Keratinocyte (primary cell): ENCODE measurements at regions not wholly inside any gene's neighbourhood (a gene's known extent, or its start where the extent isn't known, plus 50 kb on each side); places are given as distances from the start of the nearest gene placed in this dataset.

ENCODE experiments used
- DNase-seq: peaks from one replicate; pipeline ENCODE4 v3.0.0-alpha.2; 2011; ENCODE audit warnings: low read depth, missing footprints, low spot score
- FAIRE-seq: peaks from 2 replicates; lab custom pipeline; 2011; peaks lifted over from hg19 to GRCh38; lab: Jason Lieb, UNC
- H2AFZ ChIP-seq: 2 replicates; pipeline ENCODE4 v1.6.0; 2012; ENCODE audit warnings: low read length, control low read depth, inconsistent platforms; ENCODE audit not compliant: control insufficient read depth
- H3K27ac ChIP-seq: 2 replicates; pipeline ENCODE4 v1.5.1; 2011; ENCODE audit warnings: low read length; ENCODE audit not compliant: control insufficient read depth, insufficient read depth
- H3K27me3 ChIP-seq: 3 replicates; pipeline ENCODE4 v1.6.0; 2011; ENCODE audit warnings: low read length; ENCODE audit not compliant: control insufficient read depth, insufficient read depth; ENCODE audit errors: extremely low read depth
- H3K36me3 ChIP-seq, 2 experiments: 2 replicates in 1 of 2; 3 replicates in 1 of 2; pipeline ENCODE4 v1.5.1; 2011; ENCODE audit warnings: low read length in 2 of 2, mild to moderate bottlenecking in 1 of 2; ENCODE audit not compliant: control insufficient read depth in 2 of 2, insufficient read depth in 2 of 2; ENCODE audit errors: extremely low read depth in 1 of 2
- H3K4me1 ChIP-seq: 3 replicates; pipeline ENCODE4 v1.5.1; 2011; ENCODE audit warnings: low read length; ENCODE audit not compliant: control insufficient read depth, insufficient read depth; ENCODE audit errors: extremely low read depth
- H3K4me2 ChIP-seq: 3 replicates; pipeline ENCODE4 v1.6.0; 2011; ENCODE audit warnings: low read depth, low read length; ENCODE audit not compliant: control insufficient read depth, insufficient read depth; ENCODE audit errors: extremely low read depth
- H3K4me3 ChIP-seq, 3 experiments: fragments of 200-600 bp in 1 of 3; sonication (generic) in 1 of 3; 2 replicates in 2 of 3; 3 replicates in 1 of 3; pipeline ENCODE4 v1.5.1; 2011 to 2016; ENCODE audit warnings: low read length in 3 of 3, mild to moderate bottlenecking in 3 of 3, control low read depth in 2 of 3, inconsistent platforms in 1 of 3, low read depth in 1 of 3, mixed read lengths in 1 of 3, mixed run types in 1 of 3, moderate library complexity in 1 of 3; ENCODE audit not compliant: control insufficient read depth in 2 of 3, insufficient read depth in 2 of 3; ENCODE audit errors: extremely low read depth in 1 of 3
- H3K79me2 ChIP-seq: 2 replicates; pipeline ENCODE4 v1.6.0; 2012; ENCODE audit warnings: low read length; ENCODE audit not compliant: control insufficient read depth, insufficient read depth
- H3K9ac ChIP-seq: 3 replicates; pipeline ENCODE4 v1.6.0; 2011; ENCODE audit warnings: low read length; ENCODE audit not compliant: control insufficient read depth, insufficient read depth; ENCODE audit errors: extremely low read depth
- H3K9me1 ChIP-seq: 3 replicates; pipeline ENCODE4 v1.6.0; 2011; ENCODE audit warnings: low read length; ENCODE audit not compliant: control insufficient read depth, insufficient read depth; ENCODE audit errors: extremely low read depth
- H3K9me3 ChIP-seq: 2 replicates; pipeline ENCODE4 v1.5.1; 2012; ENCODE audit warnings: low read depth, low read length; ENCODE audit not compliant: control insufficient read depth
- H4K20me1 ChIP-seq: 3 replicates; pipeline ENCODE4 v1.6.0; 2011; ENCODE audit warnings: low read length; ENCODE audit not compliant: control insufficient read depth, insufficient read depth; ENCODE audit errors: extremely low read depth
- CTCF ChIP-seq, 3 experiments: IDR thresholded peaks in 1 of 3; conservative IDR thresholded peaks in 1 of 3; optimal IDR thresholded peaks in 1 of 3; 2 replicates in 2 of 3; 3 replicates in 1 of 3; pipeline versions ENCODE3 to v1.5.1; 2011; ENCODE audit warnings: low read length in 3 of 3, mild to moderate bottlenecking in 3 of 3, moderate library complexity in 2 of 3, control low read depth in 1 of 3, inconsistent platforms in 1 of 3; ENCODE audit not compliant: insufficient read depth in 2 of 3; ENCODE audit errors: extremely low read depth in 1 of 3
- EZH2 ChIP-seq: IDR thresholded peaks from one replicate; pipeline ENCODE4 v1.6.1; 2012; ENCODE audit warnings: inconsistent platforms, mild to moderate bottlenecking, low read length, moderate library complexity
- dilution Hi-C: fragments of 300-500 bp; cut with MboI; formaldehyde crosslinking; loops from one replicate; pipeline ENCODE4 v1.7.0; 2020; ENCODE audit warnings: low sequenced_read_pairs; ENCODE audit not compliant: extremely low pct_ligation_motif_present

GRCh38 chr6:121963826-121964225 lies 435.6 kb upstream of the HSF2 start:
- no peak for TF ChIP-seq EZH2
- no peak for DNase-seq
- dilution Hi-C loops: no loop called here
- Histone ChIP-seq H4K20me1 (no peaks in the 10 kb centered on the region), H3K9me3 (no peaks in the 10 kb centered on the region), H3K27me3 (no peaks in the 10 kb centered on the region), H3K4me1 (no peaks in the 10 kb centered on the region), H3K79me2 (no peaks in the 10 kb centered on the region), H3K27ac (no peak overlapping the region), H3K36me3 (no peaks in the 10 kb centered on the region), H3K4me3 (no peak overlapping the region), H3K9me1 (no peaks in the 10 kb centered on the region), H3K9ac (no peak overlapping the region), H2AFZ (no peak overlapping the region), H3K4me2 (no peak overlapping the region)
- no peak for FAIRE-seq

- Histone ChIP-seq H3K27me3 (no peaks in the 10 kb centered on the region), H3K9ac (no peak overlapping the region), H3K4me3 (no peak overlapping the region), H3K9me1 (no peaks in the 10 kb centered on the region), H4K20me1 (no peaks in the 10 kb centered on the region), H2AFZ (no peak overlapping the region), H3K79me2 (no peaks in the 10 kb centered on the region), H3K9me3 (no peaks in the 10 kb centered on the region), H3K36me3 (no peaks in the 10 kb centered on the region), H3K4me2 (no peak overlapping the region), H3K27ac (no peak overlapping the region), H3K4me1 (no peaks in the 10 kb centered on the region)
- TF ChIP-seq EZH2 (no peak), CTCF (optimal IDR thresholded peaks at IDR 0.05 in 1 of 3, IDR thresholded peaks at IDR 0.05 in 1 of 3, conservative IDR thresholded peaks at IDR 0.05 in 1 of 3; ENCODE audit: extremely low read depth in 1 of 3, insufficient read depth in 2 of 3, low read length in 3 of 3) (no peak)
- dilution Hi-C loops: no loop called here
- DNase-seq: no peak
- no peak for FAIRE-seq
These were observed 433.7 kb upstream of the HSF2 start for GRCh38 chr6:121965739-121966138.

GRCh38 chr6:121967631-121968030 lies 431.8 kb upstream of the HSF2 start:
- Histone ChIP-seq H4K20me1 (no peaks in the 10 kb centered on the region), H2AFZ (no peak overlapping the region), H3K36me3 (no peaks in the 10 kb centered on the region), H3K79me2 (no peaks in the 10 kb centered on the region), H3K9me3 (no peaks in the 10 kb centered on the region), H3K4me3 (no peak overlapping the region), H3K4me1 (no peaks in the 10 kb centered on the region), H3K27me3 (no peaks in the 10 kb centered on the region), H3K9me1 (no peaks in the 10 kb centered on the region), H3K27ac (no peak overlapping the region), H3K4me2 (no peak overlapping the region), H3K9ac (no peak overlapping the region)
- TF ChIP-seq CTCF (optimal IDR thresholded peaks at IDR 0.05 in 1 of 3, IDR thresholded peaks at IDR 0.05 in 1 of 3, conservative IDR thresholded peaks at IDR 0.05 in 1 of 3; ENCODE audit: extremely low read depth in 1 of 3, insufficient read depth in 2 of 3, low read length in 3 of 3) (no peak), EZH2 (no peak)
- no peak for DNase-seq
- dilution Hi-C loops: no loop called here
- FAIRE-seq: no peak
